ENCODE measurements at regions not wholly inside any gene's neighbourhood (a gene's known extent, or its start where the extent isn't known, plus 50 kb on each side); places are given as distances from the start of the nearest gene placed in this dataset.

GRCh38 chr13:40429706-40430545 is 236.5 kb downstream of the FOXO1 start:
- DNase-seq (ENCODE audit: low read depth): no peak

GRCh38 chr13:40432018-40432978 is 234.1 kb downstream of the FOXO1 start:
- DNase-seq (ENCODE audit: low read depth): no peak

GRCh38 chr13:40433001-40433400 is 233.4 kb downstream of the FOXO1 start:
- DNase-seq (ENCODE audit: low read depth): no peak

GRCh38 chr13:40433577-40433976 is 232.9 kb downstream of the FOXO1 start:
- no peak for DNase-seq (ENCODE audit: low read depth)

GRCh38 chr13:40434516-40435397 is 231.7 kb downstream of the FOXO1 start:
- DNase-seq (ENCODE audit: low read depth): no peak

- no peak for DNase-seq (ENCODE audit: low read depth)
These were observed 228.3 kb downstream of the FOXO1 start for GRCh38 chr13:40438022-40438680.

- no peak for DNase-seq (ENCODE audit: low read depth)
These were observed 227.2 kb downstream of the FOXO1 start for GRCh38 chr13:40438999-40439797.

GRCh38 chr13:40439928-40440327 is 226.5 kb downstream of the FOXO1 start:
- no peak for DNase-seq (ENCODE audit: low read depth)

- DNase-seq (ENCODE audit: low read depth): no peak
These were observed 225.2 kb downstream of the FOXO1 start for GRCh38 chr13:40440990-40441820.

- DNase-seq (ENCODE audit: low read depth): no peak
These were observed 224.2 kb downstream of the FOXO1 start for GRCh38 chr13:40442231-40442630.

GRCh38 chr13:40442826-40443225 is 223.6 kb downstream of the FOXO1 start:
- DNase-seq (ENCODE audit: low read depth): no peak

GRCh38 chr13:40444241-40444640 is 222.2 kb downstream of the FOXO1 start:
- no peak for DNase-seq (ENCODE audit: low read depth)

- DNase-seq (ENCODE audit: low read depth): no peak
These were observed 220.9 kb downstream of the FOXO1 start for GRCh38 chr13:40445557-40445990.

GRCh38 chr13:40446365-40446764 is 220.1 kb downstream of the FOXO1 start:
- no peak for DNase-seq (ENCODE audit: low read depth)

GRCh38 chr13:40447857-40448256 is 218.6 kb downstream of the FOXO1 start:
- no peak for DNase-seq (ENCODE audit: low read depth)

- DNase-seq (ENCODE audit: low read depth): no peak
These were observed 214.3 kb downstream of the FOXO1 start for GRCh38 chr13:40452038-40452666.

- no peak for DNase-seq (ENCODE audit: low read depth)
These were observed 213.6 kb downstream of the FOXO1 start for GRCh38 chr13:40452741-40453334.

- DNase-seq (ENCODE audit: low read depth): no peak
These were observed 213.0 kb downstream of the FOXO1 start for GRCh38 chr13:40453351-40454021.
